ENCODE measurements at regions not wholly inside any gene's neighbourhood (a gene's known extent, or its start where the extent isn't known, plus 50 kb on each side); places are given as distances from the start of the nearest gene placed in this dataset.
"Not testable (repeated sequence)": the region's sequence is repeated elsewhere in the genome, so short reads cannot be mapped to it uniquely, and the experiment has no call there.

DNA sequence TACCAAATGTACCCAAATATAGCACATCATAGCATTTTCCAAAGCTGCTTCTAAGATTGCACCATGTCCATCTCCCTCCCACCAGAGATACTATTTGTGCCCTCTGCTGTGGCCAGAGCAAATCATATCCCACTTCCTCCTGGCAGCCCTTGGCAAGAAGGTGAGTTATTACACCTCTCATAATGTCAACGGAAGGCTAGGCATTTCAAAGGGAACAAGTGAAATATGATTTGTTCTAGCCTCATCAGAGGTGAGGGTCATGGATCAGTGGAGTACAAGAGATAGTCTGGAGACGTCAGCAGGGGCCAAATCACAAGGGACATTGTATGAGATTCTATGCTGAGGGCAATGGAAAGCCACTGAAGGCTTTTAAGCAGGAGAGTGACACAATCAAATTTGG lies 90.2 kb upstream of the BCAR3 start:
- DNase-seq, result no peak

- DNase-seq, result no peak
Measured at GRCh38 chr1:93770640-93771039, 89.0 kb upstream of the BCAR3 start.

GRCh38 chr1:93769777-93770176 lies 88.1 kb upstream of the BCAR3 start:
- no peak for DNase-seq

DNA sequence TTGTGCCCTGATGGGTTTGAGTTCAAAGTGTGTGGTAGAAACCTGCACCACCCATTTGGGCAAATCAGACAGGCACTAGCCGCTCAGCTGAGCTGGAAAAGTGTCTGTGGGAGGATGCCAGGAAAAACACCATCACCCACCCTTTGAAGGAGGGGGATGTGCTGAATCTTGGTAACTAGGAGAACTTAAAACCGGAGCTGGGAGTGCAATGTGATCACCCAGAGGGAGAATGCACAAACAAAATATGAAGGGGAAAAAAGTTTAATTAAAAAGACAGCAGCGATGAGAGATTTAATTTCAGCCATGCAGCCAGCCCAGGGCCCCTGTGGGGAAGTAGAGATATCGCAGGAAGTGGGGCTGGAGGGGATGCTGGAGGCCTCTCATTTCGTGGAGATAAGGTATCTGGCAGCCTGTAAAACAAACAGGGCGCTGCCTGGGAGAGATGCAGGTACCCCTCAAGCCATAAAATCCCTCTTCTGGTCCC lies 86.8 kb upstream of the BCAR3 start:
- no peak for DNase-seq

DNA sequence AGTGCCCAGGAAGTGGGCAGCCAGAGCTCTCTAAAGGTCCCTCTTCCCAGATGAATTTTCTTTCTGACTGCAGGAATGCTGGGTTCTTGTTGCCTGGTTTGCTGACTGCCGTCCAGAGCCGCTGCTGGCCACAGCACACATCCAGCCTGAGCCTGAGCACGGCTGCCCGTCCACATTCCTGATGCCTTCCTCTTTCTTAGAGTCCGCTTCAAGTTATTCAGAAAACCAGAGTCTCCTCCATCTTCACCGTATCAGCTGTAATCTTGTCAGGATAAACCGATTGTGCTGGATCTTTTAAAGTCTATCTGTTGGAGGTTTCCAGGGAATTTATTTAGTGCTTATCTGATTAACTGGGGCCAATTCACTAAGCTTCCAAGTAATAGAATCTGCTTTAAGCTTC lies 84.8 kb upstream of the BCAR3 start:
- DNase-seq, result no peak

GRCh38 chr1:93765099-93765498 lies 83.5 kb upstream of the BCAR3 start:
- DNase-seq, result no peak

- no peak for DNase-seq
Measured at GRCh38 chr1:93764366-93764750, 82.7 kb upstream of the BCAR3 start.

DNA sequence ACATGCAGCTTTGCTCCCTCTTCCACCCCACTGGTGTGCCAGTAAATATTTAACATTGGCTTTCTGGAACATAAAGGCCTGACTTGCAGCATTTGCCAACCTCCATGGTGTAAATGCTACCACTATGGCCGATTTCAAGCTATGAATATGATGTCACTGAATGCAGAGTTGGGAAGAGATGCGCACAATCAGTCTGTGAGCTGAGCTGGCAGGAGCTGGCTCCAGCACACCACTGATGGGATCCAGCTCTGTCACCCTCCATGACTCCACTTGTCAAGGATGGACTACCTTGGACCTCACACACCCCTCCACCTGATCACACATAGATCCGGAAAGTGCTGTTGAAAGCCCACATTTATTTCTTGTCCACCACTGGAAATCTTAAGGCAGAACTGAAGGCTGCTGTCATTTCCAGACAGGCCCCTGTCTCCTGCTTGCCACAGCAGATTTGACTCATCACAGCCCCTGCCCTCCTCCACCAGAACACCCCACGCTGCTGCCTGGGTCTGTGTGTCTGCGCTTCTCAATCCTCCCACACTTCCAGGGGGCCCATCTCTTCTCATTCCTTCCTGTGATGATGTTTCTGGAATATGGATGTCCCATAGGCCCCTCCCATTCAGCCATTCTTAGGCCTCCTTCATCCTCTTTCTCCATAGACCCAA lies 82.2 kb upstream of the BCAR3 start:
- no peak for DNase-seq

DNA sequence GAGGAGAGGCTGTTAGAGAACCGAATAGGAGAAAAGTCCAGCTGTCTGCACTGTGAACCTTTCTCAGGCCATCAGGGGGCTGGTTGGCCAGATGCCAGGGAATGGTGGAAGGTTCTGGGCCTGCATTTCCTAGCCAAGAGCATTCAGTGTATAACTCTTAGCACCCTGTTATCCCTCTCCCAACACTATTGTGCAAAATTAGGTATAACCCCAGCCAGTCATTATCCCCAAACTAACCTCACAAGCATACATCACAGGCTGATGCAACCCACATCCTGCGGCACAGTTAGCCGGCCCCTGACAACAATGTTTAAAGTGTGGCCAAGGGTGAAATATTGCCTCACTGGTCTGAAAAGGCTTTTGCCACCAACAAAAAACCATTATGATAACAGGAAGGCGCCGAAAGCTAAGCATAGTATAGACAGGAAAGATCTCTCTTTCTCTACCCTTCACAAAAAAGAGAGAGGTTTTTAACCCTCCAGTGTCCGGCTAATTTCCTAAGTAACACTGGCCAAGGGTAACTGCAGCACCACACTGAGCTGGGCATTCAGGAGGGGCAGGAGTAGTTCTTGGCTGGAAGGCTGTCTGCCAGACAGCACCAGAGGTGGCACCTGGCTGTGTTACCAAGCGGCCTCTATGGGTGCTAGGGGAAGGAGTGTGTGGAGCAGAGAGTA lies 77.3 kb upstream of the BCAR3 start:
- DNase-seq, result no peak

GRCh38 chr1:93757256-93758036 lies 75.8 kb upstream of the BCAR3 start:
- DNase-seq, result no peak

DNA sequence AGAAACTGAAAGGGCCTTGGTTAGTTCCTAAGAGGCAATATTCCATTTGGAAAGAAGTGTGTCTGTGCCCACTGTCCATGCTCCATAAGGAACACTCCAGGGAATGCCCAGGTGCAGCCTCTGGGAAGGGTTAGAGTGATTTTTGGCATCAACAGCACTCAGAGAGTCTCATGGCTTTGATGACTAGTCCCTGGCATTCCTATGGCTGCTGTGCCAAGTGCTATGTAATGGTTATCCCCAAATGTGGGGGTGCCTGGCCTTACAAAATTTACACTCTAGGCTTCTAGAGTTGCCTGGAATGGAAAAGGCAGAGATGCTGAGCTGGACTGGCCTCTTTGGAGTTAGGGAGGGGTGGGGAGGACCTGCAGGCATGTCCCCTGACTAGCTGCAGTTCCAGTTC lies 75.0 kb upstream of the BCAR3 start:
- no peak for DNase-seq

- DNase-seq, result not testable (repeated sequence)
Measured at GRCh38 chr1:93755251-93755715, 73.6 kb upstream of the BCAR3 start.

DNA sequence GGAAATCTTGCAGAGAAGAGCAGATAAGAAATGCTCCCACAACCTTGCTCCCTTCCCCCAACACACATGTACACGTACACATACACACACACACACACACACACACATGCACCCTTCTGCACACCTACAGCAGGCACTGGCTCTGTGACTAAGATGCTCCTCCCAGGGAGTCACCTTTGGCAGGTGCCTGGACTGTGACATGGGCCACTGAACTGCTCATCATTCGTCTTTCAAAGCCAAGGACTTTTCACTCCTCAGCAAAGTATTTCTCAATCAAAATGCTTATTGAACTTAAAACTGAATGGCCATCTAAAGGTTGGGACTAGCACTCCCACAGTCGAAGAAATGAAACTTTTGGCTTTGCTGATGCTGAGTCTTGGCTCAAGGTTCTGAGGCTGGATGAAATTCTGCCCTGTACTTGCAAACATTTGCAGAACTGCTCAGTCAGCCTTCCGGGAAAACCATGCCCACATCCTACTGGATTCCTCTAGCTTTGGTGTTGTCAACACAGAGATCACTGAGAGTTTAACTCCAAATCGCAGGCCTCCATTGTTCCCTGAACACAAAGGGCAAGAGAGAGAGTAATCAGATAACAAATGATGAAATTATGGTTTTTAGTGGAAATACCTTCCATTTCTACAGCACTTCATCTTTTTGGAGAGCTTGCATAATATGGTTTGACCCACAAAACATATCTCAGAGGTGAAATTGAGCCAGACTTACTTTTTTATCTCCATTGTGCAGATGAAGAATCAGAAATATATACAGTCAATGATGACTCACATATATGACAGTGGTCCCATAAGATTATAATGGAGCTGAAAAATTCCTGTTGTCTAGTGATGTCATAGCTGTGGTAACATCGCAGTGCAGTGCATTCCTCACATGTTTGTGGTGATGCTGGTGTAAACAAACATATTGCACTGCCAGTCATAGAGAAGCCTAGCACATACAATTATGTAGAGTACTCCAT lies 72.4 kb upstream of the BCAR3 start:
- no peak for DNase-seq

DNA sequence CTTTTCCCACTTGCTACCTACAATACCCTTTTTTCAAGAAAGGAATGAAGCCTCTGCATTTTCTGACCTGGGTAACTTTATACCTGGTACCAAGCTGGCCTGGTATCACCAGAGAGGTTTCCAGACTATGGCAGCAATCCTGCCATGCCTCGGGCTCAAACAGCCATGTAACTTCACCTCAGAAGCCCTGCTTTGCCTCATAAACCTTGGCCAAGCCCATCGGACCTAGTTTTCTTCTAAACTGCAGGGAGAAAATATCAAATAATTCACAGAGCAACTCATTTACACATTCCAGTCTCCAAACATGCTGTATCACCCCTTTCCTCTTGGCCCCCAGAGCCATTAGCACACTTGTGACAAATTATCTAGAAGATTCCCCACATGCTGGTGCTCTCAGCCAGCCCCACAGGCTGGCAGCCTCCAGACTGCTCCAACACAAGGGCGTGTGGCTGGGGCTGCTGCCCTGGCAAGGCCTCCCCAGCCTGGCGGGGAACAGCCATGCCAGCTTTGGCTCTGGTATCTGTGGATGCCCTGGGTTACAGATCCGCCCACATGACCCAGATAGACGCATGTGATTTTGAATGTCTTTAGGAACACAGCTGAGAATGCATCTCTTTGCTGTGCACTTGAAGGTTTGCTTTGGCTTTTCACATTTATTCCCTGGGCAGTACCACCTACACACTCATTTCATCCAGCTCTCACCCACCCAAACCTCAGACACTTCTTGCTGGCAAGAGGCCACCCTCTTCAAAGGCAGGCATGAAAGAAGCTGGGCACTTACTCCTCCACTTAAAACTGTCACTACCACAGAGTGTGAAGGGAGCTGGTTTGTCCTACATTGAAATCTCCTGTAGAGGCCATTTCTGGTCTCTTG lies 70.0 kb upstream of the BCAR3 start:
- DNase-seq, result no peak

DNA sequence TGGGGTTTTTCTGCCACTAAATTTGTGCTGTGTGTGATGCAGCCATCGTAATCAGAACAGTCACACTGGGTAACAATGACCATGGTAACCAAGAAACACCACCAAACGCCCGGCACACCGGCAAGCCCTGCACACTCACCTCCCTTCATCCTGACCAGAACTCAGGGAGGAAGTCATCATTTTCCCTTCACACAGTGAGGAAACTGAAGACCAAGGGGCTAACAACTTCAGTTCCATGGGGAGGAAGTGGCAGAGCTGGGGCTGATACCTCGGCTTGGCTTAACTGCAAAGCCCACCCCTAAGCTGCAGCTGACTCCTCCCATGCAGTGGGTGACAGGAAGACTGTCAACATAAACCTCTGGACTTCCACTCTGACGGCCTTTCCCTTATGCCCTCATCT lies 69.3 kb upstream of the BCAR3 start:
- DNase-seq, result no peak

GRCh38 chr1:93749894-93750301 lies 68.3 kb upstream of the BCAR3 start:
- DNase-seq, result no peak

DNA sequence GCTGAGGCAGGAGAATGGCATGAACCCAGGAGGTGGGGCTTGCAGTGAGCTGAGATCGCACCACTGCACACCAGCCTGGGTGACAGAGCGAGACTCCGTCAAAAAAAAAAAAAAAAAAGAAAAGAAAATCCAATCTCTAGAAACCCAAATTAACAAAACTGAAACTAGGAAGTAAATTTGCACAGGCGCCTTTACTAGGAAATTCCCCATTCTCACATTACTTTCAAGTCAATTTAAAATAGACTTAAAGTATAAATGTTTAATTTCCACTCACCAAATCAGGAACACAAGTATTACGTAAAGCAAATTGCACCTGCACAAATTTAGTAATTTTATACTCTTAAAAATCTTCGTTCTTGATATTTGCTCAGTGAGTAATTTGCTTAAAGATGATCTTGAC lies 67.8 kb upstream of the BCAR3 start:
- no peak for DNase-seq

- no peak for DNase-seq
Measured at GRCh38 chr1:93746021-93746812, 64.6 kb upstream of the BCAR3 start.

GRCh38 chr1:93744299-93744988 lies 62.8 kb upstream of the BCAR3 start:
- no peak for DNase-seq

GRCh38 chr1:93743465-93743864 lies 61.8 kb upstream of the BCAR3 start:
- DNase-seq, result no peak
